ENCODE measurements at regions not wholly inside any gene's neighbourhood (a gene's known extent, or its start where the extent isn't known, plus 50 kb on each side); places are given as distances from the start of the nearest gene placed in this dataset.

DNA sequence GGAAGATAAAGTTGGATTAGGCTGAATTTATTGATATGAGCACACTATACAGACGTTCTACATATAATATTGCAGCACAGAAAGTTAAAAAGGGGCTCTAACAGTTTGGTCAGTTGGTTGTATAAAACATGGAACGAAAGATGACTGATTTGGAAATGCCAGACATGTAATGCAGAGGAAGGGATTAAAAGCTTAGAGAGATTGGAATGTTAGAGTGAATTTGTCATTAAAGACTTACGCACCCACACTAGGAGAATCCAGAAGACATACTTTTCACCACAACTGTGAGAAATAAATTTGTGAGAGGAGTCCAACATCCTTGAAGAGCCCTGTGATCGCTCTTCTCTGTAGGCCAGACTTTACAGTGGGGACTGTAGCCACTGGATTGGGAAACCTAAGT lies 134.7 kb downstream of the GPR63 start:
- TF ChIP-seq, protein P1, sequence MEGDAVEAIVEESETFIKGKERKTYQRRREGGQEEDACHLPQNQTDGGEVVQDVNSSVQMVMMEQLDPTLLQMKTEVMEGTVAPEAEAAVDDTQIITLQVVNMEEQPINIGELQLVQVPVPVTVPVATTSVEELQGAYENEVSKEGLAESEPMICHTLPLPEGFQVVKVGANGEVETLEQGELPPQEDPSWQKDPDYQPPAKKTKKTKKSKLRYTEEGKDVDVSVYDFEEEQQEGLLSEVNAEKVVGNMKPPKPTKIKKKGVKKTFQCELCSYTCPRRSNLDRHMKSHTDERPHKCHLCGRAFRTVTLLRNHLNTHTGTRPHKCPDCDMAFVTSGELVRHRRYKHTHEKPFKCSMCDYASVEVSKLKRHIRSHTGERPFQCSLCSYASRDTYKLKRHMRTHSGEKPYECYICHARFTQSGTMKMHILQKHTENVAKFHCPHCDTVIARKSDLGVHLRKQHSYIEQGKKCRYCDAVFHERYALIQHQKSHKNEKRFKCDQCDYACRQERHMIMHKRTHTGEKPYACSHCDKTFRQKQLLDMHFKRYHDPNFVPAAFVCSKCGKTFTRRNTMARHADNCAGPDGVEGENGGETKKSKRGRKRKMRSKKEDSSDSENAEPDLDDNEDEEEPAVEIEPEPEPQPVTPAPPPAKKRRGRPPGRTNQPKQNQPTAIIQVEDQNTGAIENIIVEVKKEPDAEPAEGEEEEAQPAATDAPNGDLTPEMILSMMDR (conservative IDR thresholded peaks at IDR 0.05; ENCODE audit: low read depth, low read length), result no peak
- TF ChIP-seq EZH2 (IDR thresholded peaks at IDR 0.05; ENCODE audit: low read length, unreplicated experiment) (no peak), EZH2phosphoT487 (IDR thresholded peaks at IDR 0.05; ENCODE audit: borderline replicate concordance, low read length) (no peak)
